ENCODE measurements at regions not wholly inside any gene's neighbourhood (a gene's known extent, or its start where the extent isn't known, plus 50 kb on each side); places are given as distances from the start of the nearest gene placed in this dataset.

- in situ Hi-C loops (cut with MboI; ENCODE audit: low sequenced_read_pairs) = no loop called here
- no peaks in the 10 kb centered on the region for H3K9me3 ChIP-seq
- no peaks in the 10 kb centered on the region for H3K27me3 ChIP-seq (ENCODE audit: low read depth)
- H3K4me3 ChIP-seq = no peak overlapping the region
- no peaks in the 10 kb centered on the region for H3K36me3 ChIP-seq (replicated peaks)
- no peaks in the 10 kb centered on the region for H3K4me1 ChIP-seq
- DNase-seq (ENCODE audit: low spot score in 2 of 2) = no peak
Observed at GRCh38 chr1:47696737-47697441, 259.0 kb downstream of the FOXD2 start.

- H3K36me3 ChIP-seq (replicated peaks) = no peaks in the 10 kb centered on the region
- H3K4me1 ChIP-seq = no peaks in the 10 kb centered on the region
- H3K9me3 ChIP-seq = no peaks in the 10 kb centered on the region
- H3K27me3 ChIP-seq (ENCODE audit: low read depth) = no peaks in the 10 kb centered on the region
- in situ Hi-C loops (cut with MboI; ENCODE audit: low sequenced_read_pairs) = no loop called here
- DNase-seq (ENCODE audit: low spot score in 2 of 2) = no peak
- no peak overlapping the region for H3K4me3 ChIP-seq
Observed at GRCh38 chr1:47697616-47698335, 259.9 kb downstream of the FOXD2 start.

GRCh38 chr1:47699492-47700235 lies 261.8 kb downstream of the FOXD2 start:
- Histone ChIP-seq H3K36me3 (replicated peaks) (no peaks in the 10 kb centered on the region), H3K4me3 (no peak overlapping the region), H3K9me3 (no peaks in the 10 kb centered on the region), H3K4me1 (no peaks in the 10 kb centered on the region), H3K27me3 (ENCODE audit: low read depth) (no peaks in the 10 kb centered on the region)
- in situ Hi-C loops (cut with MboI; ENCODE audit: low sequenced_read_pairs) = no loop called here
- no peak for DNase-seq (ENCODE audit: low spot score in 2 of 2)

GRCh38 chr1:47701283-47701682 lies 263.4 kb downstream of the FOXD2 start:
- Histone ChIP-seq H3K9me3 (no peaks in the 10 kb centered on the region), H3K4me1 (no peaks in the 10 kb centered on the region), H3K36me3 (replicated peaks) (no peaks in the 10 kb centered on the region), H3K4me3 (no peak overlapping the region), H3K27me3 (ENCODE audit: low read depth) (no peaks in the 10 kb centered on the region)
- in situ Hi-C loops (cut with MboI; ENCODE audit: low sequenced_read_pairs) = no loop called here
- no peak for DNase-seq (ENCODE audit: low spot score in 2 of 2)

- in situ Hi-C loops (cut with MboI; ENCODE audit: low sequenced_read_pairs) = no loop called here
- Histone ChIP-seq H3K9me3 (no peaks in the 10 kb centered on the region), H3K4me3 (no peak overlapping the region), H3K36me3 (replicated peaks) (no peaks in the 10 kb centered on the region), H3K4me1 (no peaks in the 10 kb centered on the region), H3K27me3 (ENCODE audit: low read depth) (no peaks in the 10 kb centered on the region)
- DNase-seq (ENCODE audit: low spot score in 2 of 2) = no peak
Observed at GRCh38 chr1:47701741-47702515, 264.1 kb downstream of the FOXD2 start.

GRCh38 chr1:47703156-47703825 lies 265.4 kb downstream of the FOXD2 start:
- H3K27me3 ChIP-seq (ENCODE audit: low read depth) = no peaks in the 10 kb centered on the region
- H3K36me3 ChIP-seq (replicated peaks) = no peaks in the 10 kb centered on the region
- no peaks in the 10 kb centered on the region for H3K4me1 ChIP-seq
- H3K9me3 ChIP-seq = no peaks in the 10 kb centered on the region
- no peak for DNase-seq (ENCODE audit: low spot score in 2 of 2)
- H3K4me3 ChIP-seq = no peak overlapping the region
- in situ Hi-C loops (cut with MboI; ENCODE audit: low sequenced_read_pairs) = no loop called here

- Histone ChIP-seq H3K9me3 (no peaks in the 10 kb centered on the region), H3K4me3 (no peak overlapping the region), H3K27me3 (ENCODE audit: low read depth) (no peaks in the 10 kb centered on the region), H3K4me1 (peaks cover 2% of the 10 kb centered on the region), H3K36me3 (replicated peaks) (no peaks in the 10 kb centered on the region)
- no peak for DNase-seq (ENCODE audit: low spot score in 2 of 2)
- in situ Hi-C loops (cut with MboI; ENCODE audit: low sequenced_read_pairs) = no loop called here
Observed at GRCh38 chr1:47703981-47704596, 266.2 kb downstream of the FOXD2 start.

GRCh38 chr1:47705517-47706130 lies 267.8 kb downstream of the FOXD2 start:
- Histone ChIP-seq H3K36me3 (replicated peaks) (no peaks in the 10 kb centered on the region), H3K9me3 (no peaks in the 10 kb centered on the region), H3K27me3 (ENCODE audit: low read depth) (no peaks in the 10 kb centered on the region), H3K4me1 (peaks cover 15% of the 10 kb centered on the region), H3K4me3 (no peak overlapping the region)
- no peak for DNase-seq (ENCODE audit: low spot score in 2 of 2)
- in situ Hi-C loops (cut with MboI; ENCODE audit: low sequenced_read_pairs) = no loop called here

GRCh38 chr1:47707503-47707902 lies 269.7 kb downstream of the FOXD2 start:
- peaks cover 15% of the 10 kb centered on the region for H3K4me1 ChIP-seq
- no peaks in the 10 kb centered on the region for H3K27me3 ChIP-seq (ENCODE audit: low read depth)
- no peaks in the 10 kb centered on the region for H3K9me3 ChIP-seq
- H3K36me3 ChIP-seq (replicated peaks) = no peaks in the 10 kb centered on the region
- DNase-seq (ENCODE audit: low spot score in 2 of 2) = no peak
- no peak overlapping the region for H3K4me3 ChIP-seq
- in situ Hi-C loops (cut with MboI; ENCODE audit: low sequenced_read_pairs) = no loop called here

GRCh38 chr1:47708019-47708535 lies 270.2 kb downstream of the FOXD2 start:
- no peak for DNase-seq (ENCODE audit: low spot score in 2 of 2)
- Histone ChIP-seq H3K9me3 (no peaks in the 10 kb centered on the region), H3K36me3 (replicated peaks) (no peaks in the 10 kb centered on the region), H3K4me3 (no peak overlapping the region), H3K27me3 (ENCODE audit: low read depth) (no peaks in the 10 kb centered on the region), H3K4me1 (peaks cover 15% of the 10 kb centered on the region)
- in situ Hi-C loops (cut with MboI; ENCODE audit: low sequenced_read_pairs) = no loop called here

- H3K4me3 ChIP-seq = no peak overlapping the region
- in situ Hi-C loops (cut with MboI; ENCODE audit: low sequenced_read_pairs) = no loop called here
- H3K27me3 ChIP-seq (ENCODE audit: low read depth) = no peaks in the 10 kb centered on the region
- H3K36me3 ChIP-seq (replicated peaks) = no peaks in the 10 kb centered on the region
- no peak for DNase-seq (ENCODE audit: low spot score in 2 of 2)
- H3K4me1 ChIP-seq = peaks cover 15% of the 10 kb centered on the region
- no peaks in the 10 kb centered on the region for H3K9me3 ChIP-seq
Observed at GRCh38 chr1:47708658-47709018, 270.8 kb downstream of the FOXD2 start.

GRCh38 chr1:47709019-47709871 lies 271.4 kb downstream of the FOXD2 start:
- Histone ChIP-seq H3K4me3 (peak overlapping the region; percentile 25), H3K9me3 (no peaks in the 10 kb centered on the region), H3K4me1 (peaks cover 15% of the 10 kb centered on the region), H3K27me3 (ENCODE audit: low read depth) (no peaks in the 10 kb centered on the region), H3K36me3 (replicated peaks) (no peaks in the 10 kb centered on the region)
- DNase-seq (ENCODE audit: low spot score in 2 of 2) = peak; percentile 24 to 69
- in situ Hi-C loops (cut with MboI; ENCODE audit: low sequenced_read_pairs) = no loop called here

All from HAP-1 (cell line).